ENCODE measurements at regions not wholly inside any gene's neighbourhood (a gene's known extent, or its start where the extent isn't known, plus 50 kb on each side); places are given as distances from the start of the nearest gene placed in this dataset.

GRCh38 chr16:81158964-81159363 is 62.8 kb upstream of the GCSH start:
- H3K27me3 Mint-ChIP-seq (ENCODE audit: low read depth) = peaks cover 17% of the 10 kb centered on the region
- peaks cover 4% of the 10 kb centered on the region for H3K9me3 Mint-ChIP-seq
- no peaks in the 10 kb centered on the region for H3K36me3 Mint-ChIP-seq (ENCODE audit: low read depth)
- no peak overlapping the region for H3K4me3 Mint-ChIP-seq
- no peak for TF ChIP-seq CTCF (IDR thresholded peaks at IDR 0.05; ENCODE audit: unreplicated experiment in 3 of 3)
- no peak overlapping the region for H3K27ac Mint-ChIP-seq
- H3K4me1 Mint-ChIP-seq = no peaks in the 10 kb centered on the region

DNA sequence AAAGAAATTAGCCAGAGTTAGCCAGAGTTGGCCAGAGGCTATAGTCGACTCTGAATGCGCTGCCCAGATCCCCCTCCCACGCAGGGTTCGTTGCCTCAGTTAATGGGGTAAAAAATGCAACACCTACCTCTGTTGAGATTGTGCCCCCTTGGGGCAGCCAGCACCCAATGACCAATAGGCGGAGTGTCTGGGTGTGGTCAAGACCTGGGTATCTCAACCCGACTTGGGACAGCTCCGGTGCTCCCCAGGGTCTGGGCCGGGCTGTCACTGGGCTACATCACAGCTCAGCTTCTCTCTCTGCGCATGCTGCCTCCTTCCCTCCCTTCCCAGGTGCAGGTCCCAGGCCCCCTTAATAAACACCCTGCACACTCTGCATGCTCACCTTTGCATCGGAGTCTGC is 59.6 kb upstream of the GCSH start:
- no peak overlapping the region for H3K4me3 Mint-ChIP-seq
- H3K36me3 Mint-ChIP-seq (ENCODE audit: low read depth) = no peaks in the 10 kb centered on the region
- TF ChIP-seq CTCF (IDR thresholded peaks at IDR 0.05; ENCODE audit: unreplicated experiment in 3 of 3) = no peak
- no peaks in the 10 kb centered on the region for H3K4me1 Mint-ChIP-seq
- peaks cover 15% of the 10 kb centered on the region for H3K27me3 Mint-ChIP-seq (ENCODE audit: low read depth)
- H3K27ac Mint-ChIP-seq = no peak overlapping the region
- H3K9me3 Mint-ChIP-seq = no peaks in the 10 kb centered on the region

- H3K36me3 Mint-ChIP-seq (ENCODE audit: low read depth) = no peaks in the 10 kb centered on the region
- no peak overlapping the region for H3K27ac Mint-ChIP-seq
- H3K4me3 Mint-ChIP-seq = no peak overlapping the region
- H3K9me3 Mint-ChIP-seq = no peaks in the 10 kb centered on the region
- no peak for TF ChIP-seq CTCF (IDR thresholded peaks at IDR 0.05; ENCODE audit: unreplicated experiment in 3 of 3)
- H3K27me3 Mint-ChIP-seq (ENCODE audit: low read depth) = peaks cover 10% of the 10 kb centered on the region
- H3K4me1 Mint-ChIP-seq = no peaks in the 10 kb centered on the region
These were observed 55.6 kb upstream of the GCSH start for GRCh38 chr16:81151648-81152310.

- peaks cover 21% of the 10 kb centered on the region for H3K27me3 Mint-ChIP-seq (ENCODE audit: low read depth)
- H3K27ac Mint-ChIP-seq = no peak overlapping the region
- H3K36me3 Mint-ChIP-seq (ENCODE audit: low read depth) = no peaks in the 10 kb centered on the region
- H3K9me3 Mint-ChIP-seq = no peaks in the 10 kb centered on the region
- no peak overlapping the region for H3K4me3 Mint-ChIP-seq
- TF ChIP-seq CTCF (IDR thresholded peaks at IDR 0.05; ENCODE audit: unreplicated experiment in 3 of 3) = no peak
- no peaks in the 10 kb centered on the region for H3K4me1 Mint-ChIP-seq
These were observed 53.4 kb upstream of the GCSH start for GRCh38 chr16:81149614-81150013.

DNA sequence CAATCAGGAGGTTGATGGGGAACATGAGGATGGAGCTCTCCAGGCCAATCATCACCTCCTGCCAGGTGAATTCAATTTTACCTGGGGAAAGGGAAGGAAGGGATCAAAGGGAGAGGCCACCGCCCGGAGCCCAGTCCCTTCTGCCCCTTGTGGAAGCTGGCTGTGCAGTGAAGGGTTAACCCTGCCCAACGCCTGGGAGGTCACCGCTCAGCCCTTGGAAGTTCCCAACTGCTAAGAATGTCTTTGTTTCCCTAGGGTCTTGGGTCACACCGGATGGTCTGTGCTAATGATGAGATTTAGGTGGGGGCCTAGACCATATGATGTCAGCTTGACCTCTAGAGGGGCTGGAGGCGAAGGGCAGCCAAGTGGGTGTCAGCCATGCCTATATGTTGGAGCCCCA is 52.1 kb upstream of the GCSH start:
- no peaks in the 10 kb centered on the region for H3K36me3 Mint-ChIP-seq (ENCODE audit: low read depth)
- TF ChIP-seq CTCF (IDR thresholded peaks at IDR 0.05; ENCODE audit: unreplicated experiment in 3 of 3) = no peak
- H3K9me3 Mint-ChIP-seq = no peaks in the 10 kb centered on the region
- peaks cover 24% of the 10 kb centered on the region for H3K27me3 Mint-ChIP-seq (ENCODE audit: low read depth)
- H3K27ac Mint-ChIP-seq = no peak overlapping the region
- no peaks in the 10 kb centered on the region for H3K4me1 Mint-ChIP-seq
- no peak overlapping the region for H3K4me3 Mint-ChIP-seq
